ENCODE measurements at regions not wholly inside any gene's neighbourhood (a gene's known extent, or its start where the extent isn't known, plus 50 kb on each side); places are given as distances from the start of the nearest gene placed in this dataset.
A peak's percentile ranks its signal among the peaks of the same experiment; 100 is the strongest.

DNA sequence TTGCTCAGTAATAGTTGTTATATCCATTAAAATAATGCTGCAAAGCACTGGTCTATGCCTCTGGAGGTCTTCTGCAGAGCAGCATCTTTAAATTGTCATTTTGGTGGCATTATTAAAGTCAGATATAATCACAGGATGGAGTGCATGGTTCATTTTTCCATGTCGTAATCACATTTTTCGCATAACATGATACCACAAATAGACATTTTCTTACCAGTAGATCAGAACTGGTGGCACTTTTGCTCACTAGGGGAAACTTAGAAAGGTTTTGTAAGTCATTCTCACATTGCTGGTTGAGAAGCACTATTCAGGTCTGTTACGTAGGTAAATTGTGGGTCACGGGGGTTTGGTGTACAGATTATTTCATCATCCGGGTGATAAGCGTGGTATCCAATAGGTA is 484.5 kb upstream of the PRKX start:
- DNase-seq: no peak

DNA sequence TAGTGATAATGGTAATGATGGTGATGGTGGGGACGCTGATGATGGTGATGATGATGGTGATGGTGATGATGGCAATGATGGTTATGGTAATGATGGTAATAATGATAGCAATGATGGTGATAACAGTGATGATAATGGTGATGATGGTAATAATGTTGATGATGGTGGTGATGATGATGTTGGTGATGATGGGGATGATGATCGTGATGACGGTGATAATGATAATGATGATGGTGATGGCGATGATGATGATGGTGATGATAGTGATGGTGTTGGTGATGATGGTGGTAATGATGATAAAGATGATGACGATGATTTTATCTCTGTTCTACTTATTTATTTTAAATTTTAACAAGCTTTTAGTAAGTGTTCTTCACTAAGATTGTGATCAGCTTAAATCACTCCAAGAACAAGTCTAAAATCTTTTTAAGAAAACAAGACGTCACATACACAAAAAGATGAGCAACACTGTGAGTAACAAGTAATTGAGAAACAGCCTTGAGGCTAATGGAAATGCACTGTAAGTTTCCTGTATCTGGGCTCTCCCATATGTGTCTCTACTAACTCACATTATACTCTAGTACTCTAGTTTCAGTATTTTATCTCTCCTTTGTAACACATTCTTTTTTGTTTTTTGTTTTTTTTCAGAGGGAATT is 480.2 kb upstream of the PRKX start:
- DNase-seq: no peak

DNA sequence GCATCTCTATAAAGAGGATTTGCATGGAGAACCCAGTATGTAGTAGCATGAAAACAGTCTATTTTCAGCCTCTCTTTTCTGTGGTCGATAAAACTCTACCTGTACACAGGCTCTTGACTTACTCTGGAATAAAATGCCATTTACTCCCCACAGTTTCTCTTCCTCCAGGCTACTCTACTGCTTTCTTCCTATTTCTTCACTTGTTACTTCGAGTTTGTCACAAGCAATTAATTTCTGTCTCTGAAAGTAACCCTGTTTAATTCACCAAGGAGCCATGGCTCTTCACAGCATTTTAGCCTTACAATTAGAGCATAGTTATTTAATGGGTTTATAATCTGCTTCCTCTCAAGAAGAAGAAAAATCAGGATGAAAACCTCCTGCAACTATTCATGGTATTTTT is 472.9 kb upstream of the PRKX start:
- no peak for DNase-seq

DNA sequence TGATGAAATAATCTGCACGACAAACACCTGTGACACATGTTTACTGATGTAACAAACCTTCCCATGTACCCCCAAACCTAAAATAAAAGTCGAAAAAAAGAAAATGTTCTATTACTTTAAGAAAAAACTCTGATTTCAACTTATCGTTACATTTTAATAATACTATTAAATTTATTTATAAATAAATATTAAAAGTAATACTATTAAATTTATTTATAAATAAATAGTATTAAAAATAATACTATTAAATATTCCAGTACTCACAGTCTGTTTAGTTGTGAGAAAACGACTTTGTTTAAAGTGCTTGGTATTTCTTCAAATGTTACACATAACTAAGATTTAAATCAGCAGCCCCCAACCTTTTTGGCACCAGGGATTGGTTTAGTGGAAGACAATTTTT is 471.6 kb upstream of the PRKX start:
- DNase-seq: no peak

DNA sequence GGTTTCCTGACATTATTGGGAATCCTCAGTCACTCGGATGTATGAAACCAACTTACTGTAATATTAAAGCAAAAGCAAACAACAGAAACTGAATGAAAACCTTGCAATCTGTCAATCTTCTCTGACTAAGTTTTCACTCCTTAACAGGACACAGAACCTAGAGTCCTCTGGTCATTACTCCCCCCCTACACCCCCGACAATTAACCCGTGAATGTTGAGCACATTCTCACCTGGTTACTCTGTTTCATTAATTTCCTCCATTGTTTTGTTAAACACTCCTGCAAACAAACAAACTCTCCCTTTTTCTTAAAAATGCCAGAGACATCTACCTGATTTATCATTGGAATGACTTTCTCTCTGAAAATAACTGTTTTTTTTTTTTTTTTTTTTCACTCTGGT is 469.0 kb upstream of the PRKX start:
- DNase-seq: no peak

DNA sequence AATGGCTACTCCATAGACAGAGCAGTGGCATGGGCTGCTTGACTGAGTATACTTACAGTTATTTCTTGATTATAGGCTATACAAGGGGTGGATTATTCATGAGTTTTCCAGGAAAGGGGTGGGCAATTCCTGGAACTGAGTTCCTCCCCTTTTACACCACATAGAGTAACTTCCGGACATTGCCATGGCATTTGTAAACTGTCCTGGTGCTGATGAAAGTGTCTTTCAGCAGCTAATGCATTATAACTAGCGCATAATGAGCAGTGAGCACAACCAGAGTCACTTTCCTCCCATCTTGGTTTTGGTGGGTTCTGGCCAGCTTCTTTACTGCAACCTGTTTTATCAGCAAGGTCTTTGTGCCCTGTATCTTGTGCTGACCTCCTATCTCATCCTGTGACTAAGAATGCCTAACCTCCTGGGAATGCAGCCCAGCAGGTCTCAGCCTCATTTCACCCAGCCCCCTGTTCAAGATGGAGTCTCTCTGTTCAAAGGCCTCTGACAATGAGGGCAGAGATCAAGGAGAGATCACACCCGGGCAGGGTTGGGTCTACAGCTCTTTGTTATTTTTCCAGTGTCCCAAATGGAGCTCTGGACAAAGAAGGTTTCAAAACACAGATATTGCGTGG is 468.4 kb upstream of the PRKX start:
- no peak for DNase-seq

DNA sequence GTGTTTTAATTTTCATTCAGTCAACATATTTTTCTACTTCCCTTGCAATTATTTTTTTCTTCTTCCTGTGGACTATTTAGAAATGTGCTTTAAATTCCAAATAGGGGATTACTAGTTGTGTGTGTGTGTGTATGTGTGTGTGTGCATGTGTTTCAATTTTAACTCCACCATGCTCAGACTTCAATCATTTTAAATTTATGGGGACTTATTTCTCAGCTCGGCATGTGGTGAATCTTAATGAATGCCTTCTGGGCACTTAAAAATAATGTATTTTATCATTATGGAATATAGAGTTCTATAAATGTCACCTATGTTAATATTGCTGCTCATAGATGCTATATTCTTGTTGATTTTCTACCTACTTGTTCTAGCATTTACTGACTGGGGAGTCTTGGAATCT is 465.6 kb upstream of the PRKX start:
- DNase-seq: no peak

DNA sequence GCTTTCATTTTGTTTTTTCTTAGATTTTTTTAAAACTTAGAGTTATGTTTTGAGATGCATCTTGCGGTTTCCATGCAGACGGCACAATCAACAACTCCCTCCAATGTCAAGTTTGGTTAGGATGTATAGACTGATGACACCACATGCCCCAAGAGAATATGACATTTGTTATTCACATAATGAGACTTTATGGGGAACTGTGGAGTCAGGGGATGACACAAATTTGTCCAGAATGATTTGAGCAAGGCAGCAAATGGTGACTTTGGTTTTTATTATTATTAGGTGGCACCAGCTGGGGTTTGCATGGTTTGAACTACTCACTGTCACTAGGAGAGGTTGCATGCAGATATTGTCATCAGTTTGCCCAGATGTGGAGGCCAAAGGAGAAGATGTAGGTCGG is 461.8 kb upstream of the PRKX start:
- DNase-seq: no peak

DNA sequence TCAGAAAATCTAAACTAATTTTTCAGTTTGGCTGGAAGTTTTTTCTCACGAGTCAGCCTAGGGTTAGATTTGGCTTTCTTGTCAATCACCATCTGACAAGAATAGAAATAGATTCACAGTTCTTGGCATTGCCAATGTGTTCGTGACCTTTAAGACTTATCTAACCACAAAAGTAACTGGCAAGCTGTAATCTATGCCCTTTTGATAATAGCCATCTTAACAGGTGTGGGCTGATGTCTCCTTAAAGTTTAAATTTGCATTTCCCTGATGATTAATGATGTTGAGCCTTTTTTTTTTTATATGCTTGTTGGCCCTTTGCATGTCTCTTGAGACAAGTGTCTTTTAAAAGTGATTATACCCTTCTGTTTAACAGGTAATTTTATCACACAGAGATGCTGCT is 460.3 kb upstream of the PRKX start:
- no peak for DNase-seq

DNA sequence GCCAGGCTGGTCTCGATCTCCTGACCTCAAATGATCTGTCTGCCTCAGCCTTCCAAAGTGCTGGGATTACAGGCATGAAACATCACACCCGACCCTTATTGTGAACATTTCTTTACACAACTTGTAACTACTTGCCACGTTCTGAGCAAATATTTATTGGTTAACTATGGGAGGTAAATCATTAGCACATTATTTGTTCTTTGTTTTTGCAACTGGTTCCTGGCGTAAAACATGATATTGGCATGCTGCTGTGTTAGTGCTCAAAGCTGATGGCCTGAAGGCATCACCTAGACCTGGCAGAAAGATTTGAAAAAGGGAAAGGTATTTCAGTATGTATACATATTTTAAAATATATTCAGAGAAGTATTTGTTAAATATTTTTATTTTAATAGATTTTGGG is 438.3 kb upstream of the PRKX start:
- DNase-seq: no peak

DNA sequence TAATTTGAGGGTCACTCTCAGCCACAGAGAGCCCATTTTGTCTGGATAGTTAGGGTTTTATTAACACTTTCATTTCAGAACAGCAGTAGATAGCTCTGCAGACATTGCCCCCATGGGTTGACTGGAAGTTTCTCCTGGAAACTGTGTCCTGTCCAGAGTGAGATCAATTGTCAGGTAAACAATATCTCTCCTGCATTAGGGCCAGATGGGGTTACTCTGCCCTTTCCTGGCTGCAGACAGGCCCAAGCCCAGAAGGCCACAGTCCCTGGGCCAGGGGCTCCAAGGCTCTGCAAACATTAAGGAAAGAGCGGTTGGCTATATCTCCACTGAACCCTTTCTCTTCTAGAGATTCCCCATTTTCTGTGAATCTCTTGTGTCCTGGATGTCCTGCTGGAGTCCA is 436.8 kb upstream of the PRKX start:
- no peak for DNase-seq

DNA sequence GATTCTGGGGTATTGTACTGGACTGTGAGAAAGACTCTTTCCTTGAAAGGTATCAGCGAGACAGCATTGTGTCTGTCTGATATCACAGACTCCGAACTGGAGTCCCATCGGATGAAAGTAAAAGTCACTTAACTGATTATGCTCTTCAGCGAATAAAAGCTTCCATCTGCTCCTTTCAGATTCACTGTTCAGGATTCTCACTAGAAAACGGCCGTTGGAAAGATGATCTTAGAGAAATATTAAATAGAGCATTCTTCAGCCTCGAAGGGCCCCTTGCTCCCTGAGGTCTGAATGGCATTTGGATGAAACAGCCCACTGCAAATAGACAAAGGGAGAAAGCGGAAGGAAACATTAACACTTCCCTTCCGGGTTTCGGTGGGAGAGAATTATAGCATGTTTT is 416.2 kb upstream of the PRKX start:
- DNase-seq: no peak

DNA sequence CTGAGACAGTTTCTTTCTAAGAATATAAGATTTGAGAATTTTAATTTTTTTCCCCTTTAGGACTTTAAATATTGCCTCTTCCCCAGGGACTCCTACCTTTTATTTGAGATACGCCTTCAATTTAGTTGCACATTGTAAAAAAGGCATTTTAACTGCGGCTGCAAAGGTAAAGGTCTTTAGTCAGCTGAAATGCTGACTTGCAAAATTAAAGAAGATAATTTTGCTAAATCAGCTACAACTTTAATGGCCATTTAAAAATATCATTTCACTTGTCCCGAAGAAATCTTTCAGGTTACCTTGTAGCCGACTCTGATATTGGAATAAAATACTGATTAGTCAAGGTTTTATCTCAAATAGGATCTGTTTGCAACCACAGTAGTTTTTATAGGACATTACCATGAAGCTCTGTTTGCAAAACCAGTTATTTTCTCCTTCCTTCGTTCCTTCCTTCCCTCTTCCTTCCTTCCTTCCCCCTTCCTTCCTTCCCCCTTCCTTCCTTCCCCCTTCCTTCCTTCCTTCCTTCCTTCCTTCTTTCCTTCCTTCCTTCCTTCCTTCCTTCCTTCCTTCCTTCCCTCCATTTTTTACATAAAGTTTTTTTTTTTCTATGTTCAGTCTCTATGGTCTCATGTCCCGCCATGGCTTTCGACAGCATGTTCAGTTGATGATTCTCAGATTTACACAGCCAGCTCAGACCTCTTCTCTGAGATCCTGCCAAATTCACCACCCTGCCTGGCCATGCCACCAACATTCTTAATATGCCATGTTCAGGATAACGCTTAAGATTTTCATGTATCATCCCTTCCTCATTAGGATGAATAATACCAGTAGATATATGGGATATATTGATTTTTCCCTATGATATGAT is 405.4 kb upstream of the PRKX start:
- no peak for DNase-seq

DNA sequence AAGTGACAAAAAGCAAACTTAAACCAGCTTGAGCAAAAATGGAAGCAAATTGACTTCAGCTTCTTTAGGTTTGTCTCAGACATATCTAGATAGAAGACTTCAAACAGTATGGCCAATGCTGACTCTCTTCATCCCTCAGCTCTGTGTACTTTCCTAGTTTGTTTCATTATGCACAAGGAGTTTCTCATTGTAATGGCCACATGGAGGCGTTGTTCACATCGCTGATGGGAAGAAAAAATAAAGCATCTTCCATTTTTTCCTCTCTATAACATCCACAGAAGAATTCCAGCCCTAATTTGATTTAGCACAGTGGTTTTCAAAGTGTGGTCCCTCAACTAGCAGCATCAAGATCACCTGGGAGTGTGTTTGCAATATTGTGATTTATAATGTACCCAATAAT is 397.5 kb upstream of the PRKX start:
- DNase-seq: no peak

DNA sequence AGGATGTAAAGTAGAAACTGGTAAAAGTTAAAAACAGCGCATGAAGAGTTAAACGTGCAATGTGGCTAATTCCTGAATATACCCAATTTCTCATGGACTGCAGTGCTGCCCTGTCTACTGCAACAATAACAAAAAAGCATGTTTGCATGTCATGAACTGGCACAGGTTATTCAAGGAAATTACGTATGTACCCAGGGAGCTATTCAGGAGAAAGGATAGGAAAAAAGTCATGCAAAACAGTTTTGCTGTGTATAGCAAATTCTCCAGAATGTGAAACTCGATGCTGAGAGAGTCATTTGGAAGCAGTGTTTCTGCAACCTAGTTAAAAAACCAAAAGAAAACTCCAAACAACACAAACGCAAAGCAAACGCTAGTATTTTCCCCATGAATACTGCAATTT is 381.5 kb upstream of the PRKX start:
- DNase-seq: no peak

DNA sequence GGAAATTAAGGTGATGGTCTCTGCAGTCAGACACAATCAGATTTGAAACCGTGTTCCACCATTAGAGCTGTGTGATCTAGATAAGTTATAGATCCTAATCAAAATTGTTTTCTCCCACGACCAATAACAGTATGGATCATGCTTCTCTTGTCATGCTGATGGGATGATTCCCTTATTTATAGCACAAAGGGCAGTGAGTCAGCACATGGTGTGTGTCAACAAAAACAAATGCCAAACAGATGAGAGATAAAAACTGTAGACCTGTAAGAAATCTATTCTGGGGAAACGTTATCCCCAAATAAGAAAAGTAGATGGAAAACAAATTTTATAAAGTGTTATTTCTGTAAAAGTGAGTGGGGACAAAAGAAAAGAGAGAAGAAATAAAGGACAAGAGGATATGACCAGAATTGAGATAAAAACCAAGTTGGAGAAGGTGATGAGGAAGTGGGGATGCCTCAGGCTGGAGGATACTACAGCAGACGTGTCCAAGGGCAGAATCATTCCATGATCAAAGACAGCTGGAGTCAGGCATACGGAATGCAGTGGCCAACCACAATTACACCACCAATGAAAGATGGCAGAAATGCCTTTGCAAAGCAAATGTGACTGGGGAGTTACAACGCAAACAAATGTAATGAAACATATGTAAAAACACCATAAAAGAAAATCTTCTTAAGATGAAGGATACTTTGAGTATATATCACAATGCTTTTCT is 377.8 kb upstream of the PRKX start:
- no peak for DNase-seq

DNA sequence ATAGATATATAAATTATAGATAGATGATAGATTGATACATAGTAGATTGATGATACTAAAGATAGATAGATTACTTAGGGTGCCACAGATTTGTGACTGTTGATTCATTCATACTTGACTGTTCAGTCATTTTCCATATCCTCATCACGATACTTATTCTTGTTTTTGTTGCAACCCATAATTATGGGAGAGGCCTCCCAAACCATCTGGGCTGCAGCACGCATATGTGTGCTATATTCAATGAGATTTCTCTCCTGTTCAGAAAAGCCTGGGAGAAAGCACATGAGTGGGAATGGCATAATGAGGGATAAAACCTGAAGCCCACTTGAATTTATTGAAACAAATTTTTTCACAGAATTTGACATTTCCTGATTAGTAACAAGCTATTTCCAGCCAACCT is 346.4 kb upstream of the PRKX start:
- no peak for DNase-seq

DNA sequence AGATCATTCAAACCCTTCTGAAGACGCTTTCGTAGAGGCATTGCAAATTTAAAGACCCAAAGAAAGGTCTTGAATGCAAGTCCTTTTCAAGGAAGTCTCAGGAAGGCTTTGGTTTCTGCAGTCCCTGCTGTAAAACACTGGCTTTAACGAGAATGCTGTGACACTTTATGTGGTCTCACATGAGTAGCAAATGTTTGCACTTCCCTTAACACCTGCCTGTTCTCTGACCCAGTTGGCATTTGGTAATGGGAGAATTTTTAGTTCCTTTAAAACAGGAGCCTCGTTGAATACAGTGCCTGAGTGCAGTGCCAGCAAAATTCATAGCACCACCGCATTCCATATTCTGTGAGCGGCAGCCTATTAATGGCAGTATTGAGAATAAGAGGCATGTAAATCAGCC is 330.5 kb upstream of the PRKX start:
- DNase-seq: peak; percentile 33

DNA sequence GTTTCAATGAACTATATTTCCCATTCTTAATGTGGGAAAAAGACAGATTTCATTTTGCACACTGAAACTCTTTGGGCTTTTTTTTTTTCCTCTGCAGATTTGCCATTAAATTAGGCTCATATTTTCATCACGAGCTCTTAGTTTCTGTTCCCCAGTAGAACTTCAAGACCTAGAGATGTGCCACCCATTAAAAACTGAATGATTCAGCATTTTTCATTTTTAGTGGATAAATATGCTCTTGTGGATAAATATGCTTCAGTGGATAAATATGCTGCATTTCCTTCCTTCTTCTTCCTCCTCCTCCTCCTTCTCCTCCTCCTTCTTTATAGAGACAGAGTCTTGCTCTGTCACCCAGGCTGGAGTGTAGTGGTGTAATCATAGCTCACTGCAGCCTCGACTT is 322.4 kb upstream of the PRKX start:
- DNase-seq: no peak

DNA sequence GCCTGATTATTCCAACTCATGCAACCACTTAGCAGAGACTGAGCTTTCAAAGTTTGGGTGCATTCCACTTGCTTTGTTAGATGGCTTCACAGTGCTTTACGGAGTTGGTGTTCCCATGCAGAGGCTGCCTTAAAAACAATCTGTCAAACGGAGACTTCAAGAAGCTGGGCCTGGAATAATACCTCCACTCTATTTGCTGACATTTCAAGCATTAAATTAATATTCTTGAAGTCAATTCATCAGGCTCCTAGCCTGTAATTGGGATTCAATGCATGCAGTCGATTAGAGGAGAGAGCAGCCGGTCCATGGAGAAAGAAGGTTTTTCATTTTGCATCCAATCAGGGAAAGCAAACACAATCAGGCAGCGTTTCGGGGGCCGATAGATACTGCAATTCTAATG is 314.7 kb upstream of the PRKX start:
- no peak for DNase-seq

DNA sequence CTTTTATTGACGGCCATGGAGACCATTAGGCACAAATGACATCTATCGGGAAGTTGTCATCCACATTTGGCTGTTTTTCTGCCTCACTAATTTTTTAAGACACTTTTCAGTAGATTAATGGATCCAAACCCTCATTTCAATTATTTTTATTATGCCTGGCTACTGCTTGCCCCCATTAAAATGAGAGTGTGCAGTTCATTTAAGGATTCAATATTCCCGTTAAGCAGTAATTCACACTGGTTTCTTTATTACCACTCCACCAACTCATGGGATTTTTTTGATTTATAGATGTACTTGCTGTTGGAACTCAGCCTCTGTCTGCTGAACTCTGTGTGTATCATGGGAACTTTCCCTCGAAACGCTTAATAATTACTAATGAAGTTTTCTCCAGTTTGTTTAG is 291.8 kb upstream of the PRKX start:
- no peak for DNase-seq

DNA sequence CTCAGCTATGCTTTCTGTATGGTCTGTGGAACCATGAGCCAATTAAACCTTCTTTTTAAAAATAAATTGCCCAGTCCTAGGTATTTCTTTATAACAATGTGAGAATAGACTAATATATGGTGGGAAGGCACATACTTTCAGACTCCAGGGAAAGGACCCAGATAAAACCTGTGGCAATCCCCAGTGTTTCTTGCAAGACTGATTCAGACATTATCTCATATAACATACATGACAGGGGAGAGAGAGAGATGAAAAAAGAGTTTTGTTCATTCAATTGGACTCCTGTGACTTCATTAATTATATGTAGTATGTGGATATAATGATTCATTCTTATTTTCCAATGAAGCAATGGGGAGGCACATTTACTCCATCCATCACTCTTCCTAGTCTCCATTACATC is 291.4 kb upstream of the PRKX start:
- DNase-seq: no peak

DNA sequence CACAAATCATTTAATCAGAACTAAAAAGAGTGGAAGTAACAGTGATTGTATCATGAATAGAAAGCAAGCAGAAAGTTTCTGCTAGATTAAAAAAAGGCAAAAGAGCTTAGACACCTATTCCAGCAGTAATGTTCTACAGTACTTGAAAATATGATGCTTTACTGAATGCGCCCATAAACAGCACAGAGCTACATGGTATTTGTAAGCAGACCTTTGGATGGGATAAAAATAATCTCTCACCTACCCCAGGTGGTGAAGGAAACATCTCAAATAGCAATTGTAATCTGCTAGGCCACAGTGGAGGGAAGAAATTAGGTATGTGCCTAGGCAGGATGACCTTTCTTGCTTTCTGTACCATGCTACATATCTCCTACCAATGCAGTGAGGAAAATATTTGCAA is 280.9 kb upstream of the PRKX start:
- no peak for DNase-seq

DNA sequence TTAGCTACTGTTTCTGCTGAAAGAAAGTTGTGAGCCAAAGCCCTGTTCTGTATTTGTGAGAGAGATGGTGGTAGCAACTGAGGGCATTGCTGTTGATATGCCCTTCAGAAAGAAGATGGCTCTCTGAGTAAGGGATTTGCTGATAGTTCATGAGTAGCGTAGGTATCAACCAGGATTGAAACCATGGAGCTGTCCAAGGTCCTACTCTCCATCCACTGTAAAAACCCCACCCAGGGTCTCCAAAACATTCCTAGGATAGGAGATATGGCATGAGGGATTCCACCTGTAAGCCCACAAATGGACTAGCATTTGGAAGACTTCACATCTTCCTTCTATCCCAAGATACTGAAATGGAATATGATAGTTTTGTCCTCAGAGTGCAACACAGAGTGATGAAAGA is 277.1 kb upstream of the PRKX start:
- no peak for DNase-seq

Data from NCI-H510A treated with DMSO at 0.1 percent for 48 hours (cell line).